Choroid plexus epithelial cell (primary cell): ENCODE measurements at regions not wholly inside any gene's neighbourhood (a gene's known extent, or its start where the extent isn't known, plus 50 kb on each side); places are given as distances from the start of the nearest gene placed in this dataset.

Experiments
- DNase-seq: peaks from one replicate; pipeline ENCODE4 v3.0.0-alpha.2; 2010; ENCODE audit warnings: low read depth
- H3K4me3 ChIP-seq: 2 replicates; pipeline ENCODE4 v1.5.1; 2011; ENCODE audit warnings: low read depth, mild to moderate bottlenecking, control low read depth, low read length, moderate library complexity
- TF ChIP-seq, protein P1 (sequence below): conservative IDR thresholded peaks from 2 replicates; pipeline ENCODE4 v1.5.1; 2011; ENCODE audit warnings: low read depth, mild to moderate bottlenecking, control low read depth, inconsistent platforms, low read length, moderate library complexity

DNA sequence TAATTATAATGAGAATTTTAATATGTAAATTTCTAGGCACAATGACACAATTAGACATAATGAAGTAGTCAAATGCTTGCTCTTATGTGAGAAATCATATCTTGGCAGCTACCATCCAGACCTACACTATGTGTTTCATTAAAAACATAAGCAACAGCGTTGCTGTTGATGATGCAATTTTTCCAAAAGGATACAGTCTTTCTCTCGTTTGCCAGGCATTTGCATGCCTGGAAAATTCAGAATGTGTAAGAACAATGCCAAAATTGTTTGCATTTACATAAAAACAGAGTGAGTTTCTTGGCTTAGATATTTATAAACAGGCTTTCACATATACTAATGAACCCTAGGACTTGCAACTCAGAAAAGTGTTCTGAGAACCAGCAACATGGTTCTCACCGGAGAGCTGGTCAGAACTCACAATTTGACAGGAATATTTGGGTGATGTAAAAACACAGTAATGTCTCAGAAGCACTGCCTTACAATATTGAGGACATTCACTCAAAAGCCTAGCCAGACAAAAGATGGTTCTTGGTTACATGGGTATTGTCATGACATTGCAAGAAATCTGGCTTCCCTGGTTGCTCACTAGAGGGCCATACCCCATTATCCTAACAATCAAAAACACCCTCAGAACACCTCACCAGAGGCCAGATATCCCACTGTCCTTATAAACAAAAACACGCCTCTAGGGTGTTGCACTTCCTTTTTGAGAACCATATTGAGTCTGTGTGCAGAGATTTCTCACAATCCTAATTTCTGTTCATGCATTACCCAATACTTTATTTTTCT, 1029.0 kb upstream of the AGA start:
- H3K4me3 ChIP-seq, result no peak overlapping the region

DNA sequence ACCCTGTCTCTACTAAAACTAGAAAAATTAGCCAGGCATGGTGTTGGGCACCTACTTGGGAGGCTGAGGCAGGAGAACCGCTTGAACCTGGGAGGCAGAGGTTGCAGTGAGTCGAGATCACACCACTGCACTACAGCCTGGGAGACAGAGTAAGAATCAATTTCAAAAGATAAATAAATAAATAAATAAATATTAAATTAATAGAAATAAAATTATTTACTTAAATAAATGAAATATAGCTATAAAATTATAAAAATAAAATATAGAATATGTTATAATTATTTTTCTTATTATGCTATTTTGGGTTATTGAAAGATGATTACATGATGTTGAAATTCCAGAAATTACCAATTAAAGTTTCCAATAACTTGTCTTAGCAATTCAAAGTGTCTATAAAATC, 1029.8 kb upstream of the AGA start:
- TF ChIP-seq, protein P1, sequence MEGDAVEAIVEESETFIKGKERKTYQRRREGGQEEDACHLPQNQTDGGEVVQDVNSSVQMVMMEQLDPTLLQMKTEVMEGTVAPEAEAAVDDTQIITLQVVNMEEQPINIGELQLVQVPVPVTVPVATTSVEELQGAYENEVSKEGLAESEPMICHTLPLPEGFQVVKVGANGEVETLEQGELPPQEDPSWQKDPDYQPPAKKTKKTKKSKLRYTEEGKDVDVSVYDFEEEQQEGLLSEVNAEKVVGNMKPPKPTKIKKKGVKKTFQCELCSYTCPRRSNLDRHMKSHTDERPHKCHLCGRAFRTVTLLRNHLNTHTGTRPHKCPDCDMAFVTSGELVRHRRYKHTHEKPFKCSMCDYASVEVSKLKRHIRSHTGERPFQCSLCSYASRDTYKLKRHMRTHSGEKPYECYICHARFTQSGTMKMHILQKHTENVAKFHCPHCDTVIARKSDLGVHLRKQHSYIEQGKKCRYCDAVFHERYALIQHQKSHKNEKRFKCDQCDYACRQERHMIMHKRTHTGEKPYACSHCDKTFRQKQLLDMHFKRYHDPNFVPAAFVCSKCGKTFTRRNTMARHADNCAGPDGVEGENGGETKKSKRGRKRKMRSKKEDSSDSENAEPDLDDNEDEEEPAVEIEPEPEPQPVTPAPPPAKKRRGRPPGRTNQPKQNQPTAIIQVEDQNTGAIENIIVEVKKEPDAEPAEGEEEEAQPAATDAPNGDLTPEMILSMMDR, result no peak
- no peak overlapping the region for H3K4me3 ChIP-seq
- DNase-seq, result no peak

More for the DNA sequence above, 1029.0 kb upstream of the AGA start:
- DNase-seq, result no peak
- TF ChIP-seq, protein P1, result no peak

DNA sequence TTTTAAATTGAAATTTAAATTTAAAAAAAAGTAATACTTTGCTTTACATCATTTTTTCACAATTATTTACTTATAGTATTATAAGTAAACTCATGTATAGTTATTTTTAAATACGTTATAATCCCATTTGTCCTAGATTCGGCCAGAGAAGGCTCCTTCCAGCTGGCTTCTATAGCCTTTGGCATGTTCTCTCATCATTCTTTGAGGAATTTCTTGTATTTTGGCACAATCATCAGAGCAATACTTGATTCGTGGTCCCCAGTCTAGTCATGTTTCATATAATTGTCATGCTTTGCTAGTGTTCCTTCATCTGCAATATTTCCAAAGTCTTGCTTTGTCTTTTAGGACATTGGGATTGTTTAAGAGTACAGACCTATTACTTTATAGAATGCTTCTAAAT, 1037.9 kb upstream of the AGA start:
- DNase-seq, result no peak
- H3K4me3 ChIP-seq, result no peak overlapping the region
- TF ChIP-seq, protein P1, result no peak

DNA sequence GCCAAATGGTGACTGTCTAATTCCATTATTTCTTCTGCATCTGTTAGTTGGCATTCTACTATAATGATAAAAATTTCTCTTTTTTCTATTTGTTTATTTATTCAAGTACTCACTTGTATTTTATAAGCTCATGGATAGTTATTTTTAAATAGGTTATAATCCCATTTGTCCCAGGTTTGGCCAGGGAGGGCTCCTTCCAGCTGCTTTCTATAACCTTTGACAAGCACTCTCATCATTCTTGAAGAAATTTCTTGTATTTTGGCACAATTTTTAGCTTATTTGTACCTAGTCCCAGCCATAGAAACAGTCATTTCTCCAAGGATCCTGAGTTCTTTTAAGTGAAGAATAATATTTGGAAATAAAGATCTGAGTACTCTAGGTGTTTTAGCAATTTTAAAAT, 1038.6 kb upstream of the AGA start:
- H3K4me3 ChIP-seq, result no peak overlapping the region
- DNase-seq, result no peak
- TF ChIP-seq, protein P1, result no peak

DNA sequence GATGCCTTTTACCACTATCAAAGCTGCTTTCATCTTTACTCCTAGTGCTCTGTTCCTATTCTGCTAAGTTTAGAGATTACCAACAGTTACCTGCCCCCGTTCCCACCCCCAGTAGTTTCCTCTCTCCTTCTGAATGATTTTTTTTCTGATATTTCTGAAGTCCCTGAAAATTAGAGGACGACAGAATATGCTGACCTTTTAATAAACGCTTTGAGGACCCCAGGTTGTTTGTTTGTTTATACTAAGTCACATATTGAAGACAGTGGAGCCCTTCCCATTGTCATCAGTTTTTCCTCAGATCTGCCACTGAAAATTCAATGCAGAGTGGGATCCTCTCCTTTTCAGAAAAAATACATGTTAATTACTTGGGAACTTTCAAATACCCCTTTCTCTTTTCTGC, 1039.3 kb upstream of the AGA start:
- TF ChIP-seq, protein P1, result no peak
- no peak overlapping the region for H3K4me3 ChIP-seq
- DNase-seq, result no peak

DNA sequence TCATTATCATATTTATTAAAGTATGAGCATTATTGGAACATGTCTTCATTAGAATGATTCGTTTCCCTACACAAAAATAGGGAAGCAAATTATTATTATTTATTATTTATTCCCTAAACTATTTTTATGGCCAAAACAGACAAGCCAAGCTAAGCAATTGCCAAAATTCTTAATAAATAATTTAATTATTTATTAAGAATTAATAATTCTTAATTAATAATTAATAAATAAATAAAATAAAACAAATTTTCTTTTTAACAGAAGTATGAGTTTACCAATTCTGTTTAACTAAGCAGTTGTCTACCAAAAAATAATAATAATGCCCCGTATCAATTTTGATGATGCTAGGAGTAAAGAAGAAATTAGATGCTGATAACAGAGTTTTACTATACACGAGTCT, 1080.8 kb upstream of the AGA start:
- no peak overlapping the region for H3K4me3 ChIP-seq
- TF ChIP-seq, protein P1, result no peak
- no peak for DNase-seq
